NCI-H748 (cell line): ENCODE measurements at regions not wholly inside any gene's neighbourhood (a gene's known extent, or its start where the extent isn't known, plus 50 kb on each side); places are given as distances from the start of the nearest gene placed in this dataset.

Experiments used
- DNase-seq: peaks from one replicate; lab custom pipeline; 2025; ENCODE audit not compliant: unreplicated experiment; lab: John Stamatoyannopoulos, UW

DNA sequence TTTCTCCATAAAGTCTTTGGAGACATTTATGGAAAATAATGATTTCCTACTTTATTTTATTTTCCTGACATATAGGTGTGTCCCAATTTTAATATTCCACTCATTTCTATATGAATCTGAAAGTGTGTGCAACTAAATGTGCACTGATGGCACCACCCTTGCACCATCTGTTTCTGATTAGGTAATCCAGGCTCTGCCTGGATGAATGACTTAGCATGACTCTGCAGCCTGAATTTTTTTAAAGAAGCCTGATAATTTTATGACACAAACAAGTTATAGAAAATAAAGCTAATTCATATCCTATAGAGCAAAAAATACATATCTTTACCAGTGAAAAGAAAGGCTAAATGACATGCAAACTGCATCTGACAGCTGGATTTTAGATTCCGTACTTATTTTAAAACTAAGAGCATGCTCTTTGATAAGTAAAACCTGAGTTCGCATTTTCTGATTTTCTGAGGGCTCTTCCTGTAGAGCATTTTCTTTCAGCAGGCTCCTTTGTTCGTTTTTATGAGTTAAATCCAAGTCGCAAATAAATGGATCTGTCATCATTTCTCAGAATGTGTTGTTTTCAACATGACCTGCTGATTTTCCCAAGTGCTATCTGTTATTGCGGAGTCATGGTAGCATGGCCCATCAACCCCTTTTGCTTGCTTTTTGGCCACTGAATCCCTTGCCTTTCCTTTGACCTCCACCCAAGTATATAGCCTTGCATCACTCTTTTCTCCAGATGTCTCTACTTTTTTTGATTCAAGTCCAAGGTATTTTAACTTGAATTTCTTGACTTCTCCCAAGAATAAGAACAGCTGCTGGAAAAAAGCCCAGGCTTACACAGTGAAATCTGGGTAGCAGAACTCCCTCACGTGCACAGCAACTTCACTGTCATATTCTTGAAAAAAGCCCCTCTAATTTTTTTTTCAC lies 52.8 kb upstream of the LYPLAL1 start:
- no peak for DNase-seq

DNA sequence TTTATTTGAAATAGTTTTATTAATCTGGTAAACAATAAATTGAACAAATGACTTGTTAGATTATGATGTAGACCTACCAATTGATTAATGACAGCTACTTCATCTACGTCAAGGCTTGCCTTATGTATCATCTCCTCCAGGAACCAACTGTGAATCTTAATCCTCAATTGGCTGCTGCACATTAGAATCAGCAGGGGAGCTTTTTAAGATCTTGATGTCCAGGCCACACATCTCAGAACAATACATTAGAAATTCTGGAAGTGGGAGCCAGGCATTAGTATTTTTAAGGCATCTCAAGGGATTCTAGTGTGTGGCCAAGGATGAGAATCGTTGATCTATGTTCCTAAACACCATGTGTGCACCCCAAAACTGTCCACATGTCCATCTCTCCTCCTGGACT lies 52.0 kb upstream of the LYPLAL1 start:
- no peak for DNase-seq

DNA sequence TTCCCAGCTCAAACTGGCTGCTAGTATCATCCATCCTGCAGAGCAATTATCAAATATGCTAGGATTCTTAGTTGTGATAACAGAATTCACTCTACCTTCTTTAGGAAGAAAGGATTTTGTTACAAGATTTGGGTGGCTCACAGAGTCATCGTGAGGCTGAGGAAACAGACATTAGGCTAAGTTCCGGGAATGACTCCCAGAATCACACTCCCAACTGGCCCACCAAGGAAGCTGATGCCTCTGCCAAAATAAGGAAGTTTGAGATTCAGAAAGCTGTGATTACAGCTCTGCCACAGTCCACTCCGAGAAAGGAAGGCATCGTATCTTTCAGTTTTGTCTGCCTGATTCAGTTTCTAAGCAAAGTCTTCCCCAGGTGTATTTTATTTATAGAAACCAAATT lies 50.6 kb upstream of the LYPLAL1 start:
- no peak for DNase-seq
